HG03066 (cell line): ENCODE measurements at regions not wholly inside any gene's neighbourhood (a gene's known extent, or its start where the extent isn't known, plus 50 kb on each side); places are given as distances from the start of the nearest gene placed in this dataset.
"Not testable (repeated sequence)": the region's sequence is repeated elsewhere in the genome, so short reads cannot be mapped to it uniquely, and the experiment has no call there.

Experiments used
- ATAC-seq: cut with Tn5 transposase; IDR thresholded peaks from one replicate; pipeline ENCODE4 v1.9.1; 2021; ENCODE audit warnings: low read depth; ENCODE audit not compliant: unreplicated experiment

- ATAC-seq = no peak
Observed at GRCh38 chr2:359047-359446, 71.2 kb upstream of the ALKAL2 start.

DNA sequence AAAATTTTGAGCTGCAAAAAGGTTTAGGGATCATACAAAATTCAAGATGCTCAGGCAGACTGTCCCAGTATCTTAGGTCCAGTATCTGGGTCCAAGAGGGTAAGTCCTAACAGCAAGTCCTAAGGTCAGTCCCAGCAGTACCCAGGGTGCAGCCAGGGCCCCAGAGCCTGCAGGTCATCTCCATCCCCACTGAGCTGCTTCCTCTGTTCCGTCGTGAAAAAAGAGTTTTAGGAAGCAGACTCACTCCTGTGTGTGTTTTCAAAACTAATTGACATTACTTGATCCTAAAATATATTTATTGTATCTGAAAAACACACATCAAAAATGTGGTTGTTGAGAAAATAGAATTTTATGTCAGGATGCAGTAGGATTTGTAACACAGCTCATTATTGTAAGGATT lies 69.9 kb upstream of the ALKAL2 start:
- ATAC-seq = no peak

- ATAC-seq = not testable (repeated sequence)
Observed at GRCh38 chr2:356304-356703, 68.4 kb upstream of the ALKAL2 start.

GRCh38 chr2:355773-356172 lies 67.9 kb upstream of the ALKAL2 start:
- ATAC-seq = no peak

- no peak for ATAC-seq
Observed at GRCh38 chr2:352696-353095, 64.8 kb upstream of the ALKAL2 start.

GRCh38 chr2:349390-349789 lies 61.5 kb upstream of the ALKAL2 start:
- ATAC-seq = no peak

DNA sequence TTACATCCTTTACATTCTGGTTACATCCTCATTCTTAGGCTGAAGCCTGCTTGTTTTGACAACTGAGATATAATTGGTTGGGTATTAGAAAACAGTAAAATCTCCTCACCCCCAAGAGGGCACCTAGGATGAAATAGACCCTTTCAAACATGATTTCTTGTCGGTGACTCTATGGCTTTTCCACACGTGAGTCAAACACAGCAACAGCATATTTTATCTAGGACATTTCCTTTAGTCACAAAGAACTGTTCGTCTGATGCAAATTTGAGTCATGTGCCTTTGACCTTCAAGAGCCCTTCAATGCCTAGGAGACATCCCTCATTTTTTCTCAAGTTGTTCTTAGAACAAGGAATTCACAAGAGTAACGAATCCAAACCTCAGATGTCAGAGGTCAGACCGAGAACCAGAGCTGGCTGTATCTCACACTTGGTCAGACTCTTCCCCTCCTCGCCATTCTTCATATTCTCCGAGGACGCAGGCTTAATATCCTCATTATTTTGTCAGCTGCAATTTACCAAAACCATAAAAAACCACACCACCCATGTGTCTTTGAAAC lies 60.5 kb upstream of the ALKAL2 start:
- ATAC-seq = no peak

- ATAC-seq = no peak
Observed at GRCh38 chr2:344811-345210, 56.9 kb upstream of the ALKAL2 start.

- no peak for ATAC-seq
Observed at GRCh38 chr2:343355-343754, 55.5 kb upstream of the ALKAL2 start.

GRCh38 chr2:341912-342311 lies 54.0 kb upstream of the ALKAL2 start:
- no peak for ATAC-seq

DNA sequence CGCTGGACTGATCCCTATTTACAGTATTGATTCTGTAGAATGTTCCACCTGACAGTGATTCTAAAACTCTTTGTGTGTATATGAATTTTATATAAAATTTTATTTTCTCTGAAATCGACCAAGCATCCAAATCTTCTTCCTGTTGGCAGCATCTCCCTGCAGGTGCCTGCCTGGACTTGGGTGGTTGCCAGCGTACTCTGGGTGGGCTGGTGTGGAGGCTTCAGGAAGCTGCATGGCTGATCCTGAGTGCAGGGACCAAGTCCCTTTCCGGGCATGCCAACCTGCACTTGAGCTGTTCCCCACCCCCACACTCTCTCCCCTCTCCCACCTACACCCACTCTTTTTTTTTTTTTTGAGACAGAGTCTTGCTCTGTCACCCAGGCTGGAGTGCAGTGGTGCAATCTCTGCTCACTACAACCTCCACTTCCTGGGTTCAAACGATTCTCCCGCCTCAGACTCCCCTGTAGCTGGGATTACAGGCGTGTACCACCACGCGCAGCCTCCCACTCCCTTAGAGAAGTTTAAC lies 53.2 kb upstream of the ALKAL2 start:
- no peak for ATAC-seq
